HEK293T (cell line): ENCODE measurements at regions not wholly inside any gene's neighbourhood (a gene's known extent, or its start where the extent isn't known, plus 50 kb on each side); places are given as distances from the start of the nearest gene placed in this dataset.

ENCODE experiments used
- ARNT ChIP-seq: fragments of 450-650 bp; IDR thresholded peaks from 2 replicates; pipeline ENCODE4 v1.6.1; 2017; ENCODE audit warnings: mild to moderate bottlenecking
- BHLHE40 ChIP-seq: fragments of 450-650 bp; IDR thresholded peaks from 2 replicates; pipeline ENCODE4 v1.6.1; 2016; ENCODE audit warnings: mild to moderate bottlenecking, moderate library complexity, borderline replicate concordance
- CTBP1 ChIP-seq: fragments of 450-650 bp; IDR thresholded peaks from 2 replicates; pipeline ENCODE4 v1.6.1; 2016; ENCODE audit warnings: borderline replicate concordance
- ELF4 ChIP-seq: fragments of 450-650 bp; IDR thresholded peaks from 2 replicates; pipeline ENCODE4 v1.6.1; 2017; ENCODE audit warnings: antibody characterized with exemption
- FOXA1 ChIP-seq: fragments of 450-650 bp; IDR thresholded peaks from 2 replicates; pipeline ENCODE4 v1.6.1; 2016; ENCODE audit warnings: mild to moderate bottlenecking
- FOXK2 ChIP-seq: fragments of 450-650 bp; IDR thresholded peaks from 2 replicates; pipeline ENCODE4 v1.6.1; 2016; ENCODE audit warnings: mild to moderate bottlenecking
- FOXM1 ChIP-seq: fragments of 450-650 bp; IDR thresholded peaks from 2 replicates; pipeline ENCODE4 v1.6.1; 2017; ENCODE audit warnings: mild to moderate bottlenecking, borderline replicate concordance
- HDGF ChIP-seq: fragments of 450-650 bp; IDR thresholded peaks from 2 replicates; pipeline ENCODE4 v1.6.1; 2017; ENCODE audit warnings: antibody characterized with exemption, borderline replicate concordance
- NFRKB ChIP-seq: fragments of 450-650 bp; IDR thresholded peaks from 2 replicates; pipeline ENCODE4 v1.6.1; 2016; ENCODE audit warnings: mild to moderate bottlenecking, moderate library complexity
- SP1 ChIP-seq: fragments of 450-650 bp; IDR thresholded peaks from 2 replicates; pipeline ENCODE4 v1.6.1; 2017
- TARDBP ChIP-seq: fragments of 450-650 bp; IDR thresholded peaks from 2 replicates; pipeline ENCODE4 v1.6.1; 2016

- TF ChIP-seq FOXM1 (no peak), BHLHE40 (no peak), CTBP1 (no peak), SP1 (no peak), FOXK2 (no peak), NFRKB (no peak), ELF4 (no peak), ARNT (no peak), TARDBP (no peak), HDGF (no peak), FOXA1 (no peak)
These were observed 184.4 kb downstream of the MDFIC start for GRCh38 chr7:115106316-115106715.
